ENCODE measurements at regions not wholly inside any gene's neighbourhood (a gene's known extent, or its start where the extent isn't known, plus 50 kb on each side); places are given as distances from the start of the nearest gene placed in this dataset.

GRCh38 chr5:111597491-111597890 is 85.2 kb upstream of the STARD4 start:
- no peak for TF ChIP-seq POLR2A (IDR thresholded peaks at IDR 0.05)
- TF ChIP-seq, protein P1, sequence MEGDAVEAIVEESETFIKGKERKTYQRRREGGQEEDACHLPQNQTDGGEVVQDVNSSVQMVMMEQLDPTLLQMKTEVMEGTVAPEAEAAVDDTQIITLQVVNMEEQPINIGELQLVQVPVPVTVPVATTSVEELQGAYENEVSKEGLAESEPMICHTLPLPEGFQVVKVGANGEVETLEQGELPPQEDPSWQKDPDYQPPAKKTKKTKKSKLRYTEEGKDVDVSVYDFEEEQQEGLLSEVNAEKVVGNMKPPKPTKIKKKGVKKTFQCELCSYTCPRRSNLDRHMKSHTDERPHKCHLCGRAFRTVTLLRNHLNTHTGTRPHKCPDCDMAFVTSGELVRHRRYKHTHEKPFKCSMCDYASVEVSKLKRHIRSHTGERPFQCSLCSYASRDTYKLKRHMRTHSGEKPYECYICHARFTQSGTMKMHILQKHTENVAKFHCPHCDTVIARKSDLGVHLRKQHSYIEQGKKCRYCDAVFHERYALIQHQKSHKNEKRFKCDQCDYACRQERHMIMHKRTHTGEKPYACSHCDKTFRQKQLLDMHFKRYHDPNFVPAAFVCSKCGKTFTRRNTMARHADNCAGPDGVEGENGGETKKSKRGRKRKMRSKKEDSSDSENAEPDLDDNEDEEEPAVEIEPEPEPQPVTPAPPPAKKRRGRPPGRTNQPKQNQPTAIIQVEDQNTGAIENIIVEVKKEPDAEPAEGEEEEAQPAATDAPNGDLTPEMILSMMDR (IDR thresholded peaks at IDR 0.05 in 4 of 5, conservative IDR thresholded peaks at IDR 0.05 in 1 of 5), result no peak

All from gastrocnemius medialis (tissue), 4 donors.